DND-41 (cell line): ENCODE measurements at regions not wholly inside any gene's neighbourhood (a gene's known extent, or its start where the extent isn't known, plus 50 kb on each side); places are given as distances from the start of the nearest gene placed in this dataset.

Source experiments
- CTCF ChIP-seq: IDR thresholded peaks from 2 replicates; pipeline ENCODE4 v1.5.1; 2012; ENCODE audit warnings: borderline replicate concordance, low read length, moderate library complexity, mild to moderate bottlenecking; ENCODE audit not compliant: poor library complexity, severe bottlenecking; ENCODE audit errors: extremely low read depth
- EZH2 ChIP-seq: IDR thresholded peaks from 3 replicates; pipeline ENCODE4 v1.6.1; 2012; ENCODE audit warnings: borderline replicate concordance, low read depth, mild to moderate bottlenecking, moderate library complexity, low read length, inconsistent platforms; ENCODE audit not compliant: severe bottlenecking

GRCh38 chr4:66769441-66769840 is 775.9 kb downstream of the CENPC start:
- TF ChIP-seq EZH2 (no peak), CTCF (no peak)
